Liver (tissue), 7 donors: ENCODE measurements at regions not wholly inside any gene's neighbourhood (a gene's known extent, or its start where the extent isn't known, plus 50 kb on each side); places are given as distances from the start of the nearest gene placed in this dataset.

Experiments
- DNase-seq: peaks from one replicate; pipeline ENCODE4 v3.0.0-alpha.2; 2017; ENCODE audit warnings: low spot score
- H3K27ac ChIP-seq, 2 donors: one replicate each; pipeline ENCODE4 v1.7.0; 2013; ENCODE audit warnings: inconsistent platforms in 2 of 2, low read length in 2 of 2, control low read depth in 1 of 2, low read depth in 1 of 2, mild to moderate bottlenecking in 1 of 2
- H3K27me3 ChIP-seq, 4 donors: one replicate each; pipeline versions ENCODE4 v1.6.1 to v1.7.0; 2013; ENCODE audit warnings: low read length in 3 of 4, inconsistent platforms in 1 of 4, mild to moderate bottlenecking in 1 of 4, moderate library complexity in 1 of 4; ENCODE audit not compliant: control insufficient read depth in 4 of 4, insufficient read depth in 4 of 4
- H3K36me3 ChIP-seq, 4 donors: one replicate each; pipeline versions ENCODE4 v1.6.1 to v1.7.0; 2013; ENCODE audit warnings: low read length in 3 of 4, mild to moderate bottlenecking in 3 of 4, low read depth in 1 of 4, moderate library complexity in 1 of 4; ENCODE audit not compliant: control insufficient read depth in 4 of 4, insufficient read depth in 3 of 4
- H3K4me1 ChIP-seq, 4 donors: one replicate each; pipeline versions ENCODE4 v1.6.1 to v1.7.0; 2013; ENCODE audit warnings: low read length in 3 of 4, mild to moderate bottlenecking in 3 of 4, moderate library complexity in 1 of 4; ENCODE audit not compliant: control insufficient read depth in 4 of 4, insufficient read depth in 4 of 4
- H3K4me3 ChIP-seq, 3 donors: one replicate each; pipeline versions ENCODE4 v1.6.1 to v1.7.0; 2013; ENCODE audit warnings: low read length in 3 of 3, control low read depth in 1 of 3, low read depth in 1 of 3, mild to moderate bottlenecking in 1 of 3
- H3K9ac ChIP-seq, 2 donors: one replicate each; pipeline ENCODE4 v1.7.0; 2013; ENCODE audit warnings: low read length in 2 of 2, mild to moderate bottlenecking in 2 of 2, moderate library complexity in 2 of 2, control low read depth in 1 of 2, low read depth in 1 of 2
- H3K9me3 ChIP-seq, 4 donors: one replicate each; pipeline versions ENCODE4 v1.6.1 to v1.7.0; 2013; ENCODE audit warnings: low read length in 3 of 4; ENCODE audit not compliant: control insufficient read depth in 4 of 4
- ATF3 ChIP-seq: IDR thresholded peaks from 2 replicates; pipeline ENCODE4 v1.6.1; 2016; ENCODE audit warnings: antibody characterized with exemption
- FOXA1 ChIP-seq: IDR thresholded peaks from 2 replicates; pipeline ENCODE4 v1.6.1; 2016; ENCODE audit warnings: antibody characterized with exemption
- GABPA ChIP-seq, 2 donors: IDR thresholded peaks in 1 of 2; conservative IDR thresholded peaks in 1 of 2; 2 replicates each; pipeline ENCODE4 v1.6.1; 2016; ENCODE audit warnings: antibody characterized with exemption in 2 of 2, mild to moderate bottlenecking in 1 of 2, moderate library complexity in 1 of 2
- HNF4A ChIP-seq, 2 donors: conservative IDR thresholded peaks; 2 replicates each; pipeline ENCODE4 v1.6.1; 2016; ENCODE audit warnings: antibody characterized with exemption in 2 of 2, mild to moderate bottlenecking in 2 of 2
- MAX ChIP-seq: IDR thresholded peaks from 2 replicates; pipeline ENCODE4 v1.6.1; 2016; ENCODE audit warnings: antibody characterized with exemption
- RAD21 ChIP-seq, 2 donors: IDR thresholded peaks; 2 replicates each; pipeline ENCODE4 v1.6.1; 2016; ENCODE audit warnings: antibody characterized with exemption in 2 of 2, mild to moderate bottlenecking in 2 of 2
- REST ChIP-seq: IDR thresholded peaks from 2 replicates; pipeline ENCODE4 v1.6.1; 2016; ENCODE audit warnings: antibody characterized with exemption, mild to moderate bottlenecking
- RXRA ChIP-seq, 2 donors: IDR thresholded peaks; 2 replicates each; pipeline ENCODE4 v1.6.1; 2017 to 2018; ENCODE audit warnings: antibody characterized with exemption in 2 of 2, mild to moderate bottlenecking in 1 of 2
- TAF1 ChIP-seq: conservative IDR thresholded peaks from 2 replicates; pipeline ENCODE4 v1.6.1; 2016; ENCODE audit warnings: antibody characterized with exemption, mild to moderate bottlenecking
- YY1 ChIP-seq: IDR thresholded peaks from 2 replicates; pipeline ENCODE4 v1.6.1; 2016; ENCODE audit warnings: antibody characterized with exemption, mild to moderate bottlenecking
- ZBTB33 ChIP-seq: IDR thresholded peaks from 2 replicates; pipeline ENCODE4 v1.6.1; 2016; ENCODE audit warnings: antibody characterized with exemption
- WGBS: extraction: QIAGEN DNeasy Blood & Tissue Kit; methylation state at CpG from one replicate; pipeline ENCODE4 v1.1.7; 2013; 5-methylcytosine and 5-hydroxymethylcytosine counted together
- donor health status: healthy.
- donor health status: healthy.
- donor health status: healthy.
- donor health status: healthy.

GRCh38 chr22:48569476-48570233 is 1258.0 kb downstream of the BRD1 start:
- H3K27ac ChIP-seq, result no peak overlapping the region
- TF ChIP-seq RXRA (IDR thresholded peaks at IDR 0.05), result no peak
- no peak for TF ChIP-seq GABPA (IDR thresholded peaks at IDR 0.05 in 1 of 2, conservative IDR thresholded peaks at IDR 0.05 in 1 of 2)
- TF ChIP-seq MAX, result no peak
- TF ChIP-seq RAD21 (IDR thresholded peaks at IDR 0.05), result no peak
- no peak for TF ChIP-seq ATF3
- TF ChIP-seq ZBTB33, result no peak
- TF ChIP-seq TAF1, result no peak
- TF ChIP-seq YY1, result no peak
- no peak for TF ChIP-seq HNF4A (conservative IDR thresholded peaks at IDR 0.05)
- TF ChIP-seq FOXA1, result no peak
- TF ChIP-seq REST, result no peak
- H3K9ac ChIP-seq, result no peak overlapping the region
- H3K4me1 ChIP-seq, result no peaks in the 10 kb centered on the region
- H3K27me3 ChIP-seq, result peaks cover 0 to 5% (median 3%) of the 10 kb centered on the region in 4 donors
- 93% methylated on average over 25 of the region's 25 CpGs for WGBS
- no peaks in the 10 kb centered on the region for H3K36me3 ChIP-seq
- no peak overlapping the region for H3K4me3 ChIP-seq
- H3K9me3 ChIP-seq, result peaks cover 0 to 8% (median 2%) of the 10 kb centered on the region in 4 donors
- DNase-seq, result no peak

- 86% methylated on average over 15 of the region's 15 CpGs for WGBS
- DNase-seq, result no peak
Observed at GRCh38 chr22:48568736-48569330, 1258.8 kb downstream of the BRD1 start.

More at GRCh38 chr22:48568736-48569330, 1258.8 kb downstream of the BRD1 start:
- peaks cover 0 to 8% (median 2%) of the 10 kb centered on the region in 4 donors for H3K9me3 ChIP-seq
- no peak for TF ChIP-seq GABPA (IDR thresholded peaks at IDR 0.05 in 1 of 2, conservative IDR thresholded peaks at IDR 0.05 in 1 of 2)
- no peak overlapping the region for H3K4me3 ChIP-seq
- no peak overlapping the region for H3K9ac ChIP-seq
- H3K27me3 ChIP-seq, result peaks cover 0 to 4% (median 0%) of the 10 kb centered on the region in 4 donors
- no peaks in the 10 kb centered on the region for H3K4me1 ChIP-seq
- no peak overlapping the region for H3K27ac ChIP-seq
- no peaks in the 10 kb centered on the region for H3K36me3 ChIP-seq
